GM19238 (cell line): ENCODE measurements at regions not wholly inside any gene's neighbourhood (a gene's known extent, or its start where the extent isn't known, plus 50 kb on each side); places are given as distances from the start of the nearest gene placed in this dataset.

Experiments
- DNase-seq: peaks from one replicate; pipeline ENCODE4 v3.0.0; 2011; ENCODE audit warnings: low spot score; ENCODE audit not compliant: insufficient read length

GRCh38 chr16:9556949-9557665 is 465.7 kb downstream of the HAPSTR1 start:
- DNase-seq: no peak

GRCh38 chr16:9557713-9558112 is 466.3 kb downstream of the HAPSTR1 start:
- no peak for DNase-seq

GRCh38 chr16:9566099-9566498 is 474.7 kb downstream of the HAPSTR1 start:
- DNase-seq: no peak

GRCh38 chr16:9567666-9568065 is 476.2 kb downstream of the HAPSTR1 start:
- no peak for DNase-seq

DNA sequence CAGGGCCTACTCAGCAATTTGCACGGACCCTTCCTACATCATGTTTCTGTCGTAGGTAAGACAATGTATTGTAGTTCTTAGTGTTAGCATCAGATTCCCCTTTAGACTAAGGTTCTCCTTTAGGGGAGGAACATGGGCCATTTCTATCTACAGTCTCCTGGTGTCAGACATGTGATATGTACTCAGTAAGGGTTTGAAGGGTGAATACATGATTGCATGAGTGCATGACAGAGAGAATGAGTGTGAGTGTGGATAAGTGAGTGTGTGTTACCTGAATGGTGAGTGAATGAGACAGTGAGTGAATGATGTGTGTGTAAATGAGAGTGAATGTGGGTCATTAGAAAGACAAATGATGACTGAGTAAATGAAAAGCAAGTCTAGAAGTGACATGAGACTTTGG is 476.8 kb downstream of the HAPSTR1 start:
- DNase-seq: no peak

GRCh38 chr16:9570521-9570920 is 479.1 kb downstream of the HAPSTR1 start:
- DNase-seq: no peak

DNA sequence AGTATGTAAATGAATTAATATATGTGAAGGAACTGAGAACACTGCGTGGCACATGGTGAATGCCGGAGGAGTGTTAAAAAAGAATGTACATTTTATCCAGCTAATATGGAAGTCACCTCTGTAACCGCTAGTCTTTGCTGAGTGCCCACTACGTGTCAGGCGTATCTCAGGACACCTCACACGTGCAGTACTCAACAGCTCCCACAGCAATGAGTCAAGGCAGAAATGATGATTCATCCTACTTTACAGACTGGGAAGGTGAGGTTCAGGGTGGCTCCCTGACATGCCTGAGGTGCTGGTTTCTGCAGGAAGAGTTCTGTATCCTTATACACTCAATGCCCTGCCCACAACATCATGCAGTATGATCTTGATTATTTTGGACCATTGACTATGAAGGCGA is 487.0 kb downstream of the HAPSTR1 start:
- no peak for DNase-seq

- DNase-seq: no peak
Observed at GRCh38 chr16:9580025-9580424, 488.6 kb downstream of the HAPSTR1 start.

DNA sequence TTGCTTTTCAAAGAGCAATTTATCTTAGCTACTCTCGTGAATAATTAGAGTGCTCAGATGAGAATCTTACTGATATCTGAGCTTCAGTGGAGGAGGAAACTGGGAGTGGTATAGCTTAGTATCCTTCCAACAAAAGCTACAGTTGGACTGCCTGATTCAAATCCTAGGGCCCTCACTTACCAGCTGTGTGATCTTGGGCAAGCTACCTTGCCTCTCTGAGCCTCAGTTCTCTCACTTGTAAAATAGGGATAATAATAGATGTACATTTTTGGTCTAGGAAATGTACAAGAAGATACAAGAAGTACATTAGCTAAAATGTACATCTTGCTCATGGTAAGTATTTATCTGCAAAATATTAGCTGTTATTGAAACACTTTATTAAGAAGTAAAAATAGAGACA is 502.0 kb downstream of the HAPSTR1 start:
- no peak for DNase-seq

DNA sequence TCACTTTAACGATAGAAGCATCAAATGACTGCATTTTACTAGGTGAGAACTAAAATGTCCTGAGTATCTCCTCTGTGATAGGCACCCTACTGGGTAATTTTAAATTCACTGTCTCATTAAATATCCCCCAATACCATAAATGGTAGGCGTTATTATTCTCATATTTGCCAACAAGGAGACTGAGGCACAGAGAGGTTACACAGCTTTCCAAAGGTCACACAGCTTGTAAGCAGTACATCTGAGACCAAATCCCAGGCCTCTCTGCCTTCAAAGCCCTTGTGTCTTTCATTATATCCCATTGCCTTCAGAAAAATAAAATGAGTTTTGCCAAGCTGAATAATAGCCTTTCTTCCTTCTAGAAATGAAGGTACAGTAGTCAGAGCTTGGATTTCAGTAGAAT is 502.6 kb downstream of the HAPSTR1 start:
- DNase-seq: no peak

- DNase-seq: no peak
Observed at GRCh38 chr16:9594946-9595345, 503.5 kb downstream of the HAPSTR1 start.

DNA sequence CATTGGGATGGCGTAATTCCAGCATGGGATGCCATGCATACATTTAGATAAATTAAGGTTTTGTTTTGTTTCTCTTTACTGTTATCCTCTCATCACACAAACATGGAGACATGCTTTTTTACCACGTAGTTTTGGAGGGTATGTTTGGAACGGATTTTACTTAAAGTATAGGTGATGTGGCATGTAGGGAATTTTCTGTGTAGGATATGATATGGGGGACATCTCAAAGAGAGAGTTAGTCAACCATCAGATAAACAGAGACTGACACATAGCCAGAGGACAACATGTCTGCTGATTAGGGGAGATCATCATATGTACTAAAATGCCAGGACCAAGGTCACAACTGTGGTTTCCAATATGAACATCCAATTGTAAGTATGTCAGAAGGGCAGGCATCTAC is 503.9 kb downstream of the HAPSTR1 start:
- DNase-seq: no peak

- no peak for DNase-seq
Observed at GRCh38 chr16:9596788-9597187, 505.3 kb downstream of the HAPSTR1 start.

- no peak for DNase-seq
Observed at GRCh38 chr16:9597967-9598730, 506.7 kb downstream of the HAPSTR1 start.

DNA sequence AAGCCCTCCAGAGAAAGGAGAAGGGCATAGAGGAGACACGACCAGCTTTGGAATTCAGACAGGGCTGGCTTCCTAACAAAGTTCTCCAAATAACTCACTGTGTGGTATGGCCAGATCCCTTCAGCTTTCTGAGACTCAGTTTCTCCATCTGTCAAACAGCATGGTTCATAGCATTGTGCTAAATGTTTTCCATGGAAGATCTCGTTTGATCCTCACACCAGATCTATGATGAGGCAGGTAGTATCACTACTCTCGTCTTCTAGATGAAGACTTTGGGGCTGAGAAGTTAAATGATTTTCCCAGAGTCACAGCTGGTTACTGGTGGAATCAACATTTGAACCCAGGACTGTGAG is 507.3 kb downstream of the HAPSTR1 start:
- DNase-seq: no peak

GRCh38 chr16:9599415-9600120 is 508.1 kb downstream of the HAPSTR1 start:
- DNase-seq: no peak

DNA sequence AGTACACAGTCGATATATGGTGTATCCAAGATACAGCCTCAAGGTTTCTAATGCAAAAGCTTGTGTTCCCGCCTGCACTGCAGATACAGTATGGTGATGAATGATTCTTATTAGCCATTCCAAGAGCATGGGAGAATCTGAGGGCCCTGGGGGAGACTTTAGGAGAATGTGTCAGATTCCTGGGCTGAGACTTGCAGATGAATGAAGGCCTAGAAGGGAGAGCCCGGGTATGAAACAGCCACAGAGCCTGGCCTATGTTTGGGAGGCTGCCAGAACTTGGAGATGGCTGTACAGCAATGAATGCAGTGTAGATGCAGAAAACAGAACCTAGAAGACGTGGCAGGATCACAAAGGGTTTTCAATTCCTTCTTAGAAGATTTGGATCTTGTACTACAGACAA is 510.7 kb downstream of the HAPSTR1 start:
- no peak for DNase-seq

DNA sequence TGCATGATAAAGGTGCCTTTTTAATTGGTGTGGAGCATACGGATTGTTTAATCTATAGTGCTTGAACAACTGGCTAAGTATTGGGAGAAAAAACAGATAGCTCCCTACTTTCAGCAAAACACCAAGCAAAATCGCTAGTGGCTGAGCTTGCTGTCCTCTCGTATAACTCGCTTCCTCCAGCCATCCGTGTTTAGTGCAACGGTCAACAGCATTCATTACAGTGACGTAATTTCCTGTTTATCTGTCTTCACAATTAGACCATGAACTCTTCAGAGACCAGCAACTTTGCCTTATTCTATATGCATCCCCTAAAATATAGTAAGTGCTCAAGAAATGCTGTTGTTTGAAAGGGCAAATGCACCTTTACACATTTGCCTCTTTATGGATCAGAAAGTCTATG is 511.9 kb downstream of the HAPSTR1 start:
- no peak for DNase-seq

DNA sequence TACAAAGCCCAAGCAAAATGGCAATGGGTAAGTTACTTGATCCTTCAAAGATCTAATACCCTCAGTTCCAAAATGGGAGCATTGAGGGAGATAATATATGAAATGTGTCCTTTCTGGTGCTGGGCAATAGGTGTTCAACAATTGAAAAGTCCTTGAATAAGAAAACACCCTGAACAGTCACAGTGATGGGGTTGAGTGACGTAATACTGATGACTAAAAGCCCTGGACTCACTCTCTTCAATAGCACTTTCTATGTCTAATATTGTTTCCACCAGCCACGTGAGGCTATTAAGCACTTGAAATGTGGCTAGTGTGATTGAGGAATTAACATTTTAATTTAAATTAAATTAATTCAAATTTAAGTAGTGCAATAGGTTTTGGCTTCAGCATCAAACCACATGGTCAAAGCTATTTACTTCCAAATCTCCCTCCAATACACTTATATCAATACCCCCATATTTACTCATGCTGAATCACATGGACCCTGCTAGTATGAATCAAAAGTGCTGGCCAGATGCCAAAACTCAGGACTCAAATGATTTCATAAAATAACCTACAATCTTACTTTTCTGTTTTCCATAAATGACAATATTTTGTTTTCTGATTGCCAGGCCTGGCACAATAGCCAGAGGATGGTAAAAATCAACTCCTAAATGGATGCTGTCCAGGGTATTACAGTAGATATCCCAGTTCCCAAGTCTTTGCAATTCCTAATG is 516.2 kb downstream of the HAPSTR1 start:
- no peak for DNase-seq

DNA sequence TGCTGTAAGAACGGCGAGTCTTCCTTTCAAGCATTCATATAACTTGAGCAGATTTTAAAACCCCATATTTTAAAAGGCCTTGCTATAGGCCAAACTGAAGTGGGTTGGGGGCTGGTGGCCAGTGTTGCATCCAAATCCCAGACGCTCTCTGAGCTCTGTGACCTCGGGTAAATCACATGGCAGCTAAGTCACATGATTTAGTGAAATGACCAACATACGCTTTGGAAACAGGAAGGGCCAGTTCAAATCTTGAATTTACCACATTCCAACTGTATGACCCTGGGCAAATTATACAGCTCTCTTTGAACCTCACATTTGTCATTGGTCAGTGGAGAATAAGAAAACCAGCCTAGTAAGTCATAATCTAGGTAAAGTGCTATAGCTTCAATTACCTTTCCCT is 519.3 kb downstream of the HAPSTR1 start:
- DNase-seq: no peak

- no peak for DNase-seq
Observed at GRCh38 chr16:9612267-9612666, 520.8 kb downstream of the HAPSTR1 start.

DNA sequence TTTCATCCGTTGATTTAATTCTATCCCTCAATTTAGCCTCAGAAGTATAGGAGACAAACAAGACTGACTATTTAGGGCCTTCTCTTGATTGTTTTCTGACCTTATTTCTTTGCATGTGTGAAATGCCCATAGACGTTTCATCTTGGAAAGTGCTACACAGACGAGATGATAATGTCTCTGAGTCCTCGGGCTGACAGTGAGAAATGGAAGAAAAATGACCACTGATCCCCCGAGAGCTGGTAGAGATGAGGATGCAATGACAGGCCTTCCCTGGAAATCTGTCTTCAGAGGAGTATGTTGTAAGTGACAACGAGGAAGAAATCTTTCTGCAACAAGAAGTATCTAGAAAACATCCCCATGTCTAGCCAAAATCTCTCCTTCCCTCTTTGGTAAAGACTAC is 522.9 kb downstream of the HAPSTR1 start:
- DNase-seq: no peak
